ENCODE measurements at regions not wholly inside any gene's neighbourhood (a gene's known extent, or its start where the extent isn't known, plus 50 kb on each side); places are given as distances from the start of the nearest gene placed in this dataset.

DNA sequence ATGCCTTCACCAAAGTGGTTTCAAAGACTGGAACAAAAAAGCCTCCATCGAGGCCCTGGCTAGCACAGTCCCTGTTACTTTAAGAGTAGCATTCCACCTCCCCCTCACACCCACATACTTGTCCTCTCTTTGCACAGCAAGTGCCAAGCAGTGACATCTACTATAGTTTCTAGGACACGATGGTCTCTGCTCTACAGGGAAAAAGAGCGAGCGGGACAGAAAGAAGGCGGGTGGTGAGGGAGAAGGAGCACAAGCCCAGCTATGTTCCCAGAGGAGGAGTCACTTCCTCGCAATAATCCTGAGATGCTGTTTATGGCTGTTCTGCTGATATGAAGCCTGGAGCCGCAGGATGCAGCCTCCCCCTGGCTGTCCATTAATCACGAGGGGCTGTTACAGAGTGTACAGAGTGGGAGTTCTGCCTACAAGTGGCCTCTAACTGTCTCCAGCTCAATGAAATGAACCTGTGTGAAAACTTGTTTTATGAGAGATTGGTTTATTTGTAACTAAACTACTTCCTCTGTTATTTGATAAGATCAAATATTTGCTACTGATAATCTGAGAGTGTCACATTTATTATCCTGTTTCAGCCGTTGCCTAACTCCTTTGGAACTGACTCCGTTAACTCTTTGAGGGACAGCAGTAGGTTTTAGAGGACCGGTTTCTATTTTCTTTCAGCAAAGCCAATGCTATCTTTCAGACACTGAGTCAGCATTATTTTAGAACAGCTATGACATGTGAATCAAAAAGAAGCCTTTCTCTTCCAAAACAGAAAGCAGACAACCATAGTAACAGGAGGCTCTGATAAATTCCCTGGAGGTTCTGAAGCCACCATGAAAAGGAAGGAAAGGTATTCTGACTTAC is 208.0 kb downstream of the SPRY2 start:
- no peak for DNase-seq (ENCODE audit: low read depth, low spot score)
- H3K27ac ChIP-seq (ENCODE audit: control insufficient read depth, insufficient read depth, low read length) = no peak overlapping the region
- no peaks in the 10 kb centered on the region for H3K4me1 ChIP-seq (ENCODE audit: control insufficient read depth, extremely low read depth, insufficient read depth, low read length)
- no peaks in the 10 kb centered on the region for H3K79me2 ChIP-seq (ENCODE audit: control insufficient read depth, insufficient read depth, low read length)
- H3K4me3 ChIP-seq (ENCODE audit: control insufficient read depth in 2 of 3, extremely low read depth in 1 of 3, insufficient read depth in 2 of 3, low read depth in 1 of 3, low read length in 3 of 3) = no peak overlapping the region
- H4K20me1 ChIP-seq (ENCODE audit: control insufficient read depth, extremely low read depth, insufficient read depth, low read length) = no peaks in the 10 kb centered on the region
- H3K27me3 ChIP-seq (ENCODE audit: control insufficient read depth, extremely low read depth, insufficient read depth, low read length) = no peaks in the 10 kb centered on the region
- H3K9me1 ChIP-seq (ENCODE audit: control insufficient read depth, extremely low read depth, insufficient read depth, low read length) = no peaks in the 10 kb centered on the region
- H3K9ac ChIP-seq (ENCODE audit: control insufficient read depth, extremely low read depth, insufficient read depth, low read length) = no peak overlapping the region
- no peaks in the 10 kb centered on the region for H3K9me3 ChIP-seq (ENCODE audit: control insufficient read depth, low read depth, low read length)
- H2AFZ ChIP-seq (ENCODE audit: control insufficient read depth, low read length) = peak overlapping the region; percentile 83
- no peaks in the 10 kb centered on the region for H3K36me3 ChIP-seq (ENCODE audit: control insufficient read depth in 2 of 2, extremely low read depth in 1 of 2, insufficient read depth in 2 of 2, low read length in 2 of 2)
- H3K4me2 ChIP-seq (ENCODE audit: control insufficient read depth, extremely low read depth, insufficient read depth, low read depth, low read length) = peak overlapping the region; percentile 52
- FAIRE-seq = no peak
- dilution Hi-C loops (cut with MboI; ENCODE audit: extremely low pct_ligation_motif_present, low sequenced_read_pairs) = no loop called here
- TF ChIP-seq EZH2 (IDR thresholded peaks at IDR 0.05; ENCODE audit: low read length) = no peak
- no peak for TF ChIP-seq CTCF (optimal IDR thresholded peaks at IDR 0.05 in 1 of 3, IDR thresholded peaks at IDR 0.05 in 1 of 3, conservative IDR thresholded peaks at IDR 0.05 in 1 of 3; ENCODE audit: extremely low read depth in 1 of 3, insufficient read depth in 2 of 3, low read length in 3 of 3)

GRCh38 chr13:80131204-80131603 is 209.7 kb downstream of the SPRY2 start:
- Histone ChIP-seq H3K4me2 (ENCODE audit: control insufficient read depth, extremely low read depth, insufficient read depth, low read depth, low read length) (no peak overlapping the region), H3K4me1 (ENCODE audit: control insufficient read depth, extremely low read depth, insufficient read depth, low read length) (no peaks in the 10 kb centered on the region), H3K4me3 (ENCODE audit: control insufficient read depth in 2 of 3, extremely low read depth in 1 of 3, insufficient read depth in 2 of 3, low read depth in 1 of 3, low read length in 3 of 3) (no peak overlapping the region), H3K27me3 (ENCODE audit: control insufficient read depth, extremely low read depth, insufficient read depth, low read length) (no peaks in the 10 kb centered on the region), H3K36me3 (ENCODE audit: control insufficient read depth in 2 of 2, extremely low read depth in 1 of 2, insufficient read depth in 2 of 2, low read length in 2 of 2) (no peaks in the 10 kb centered on the region), H4K20me1 (ENCODE audit: control insufficient read depth, extremely low read depth, insufficient read depth, low read length) (no peaks in the 10 kb centered on the region), H3K79me2 (ENCODE audit: control insufficient read depth, insufficient read depth, low read length) (no peaks in the 10 kb centered on the region), H3K27ac (ENCODE audit: control insufficient read depth, insufficient read depth, low read length) (no peak overlapping the region), H2AFZ (ENCODE audit: control insufficient read depth, low read length) (no peak overlapping the region), H3K9me1 (ENCODE audit: control insufficient read depth, extremely low read depth, insufficient read depth, low read length) (no peaks in the 10 kb centered on the region), H3K9me3 (ENCODE audit: control insufficient read depth, low read depth, low read length) (no peaks in the 10 kb centered on the region), H3K9ac (ENCODE audit: control insufficient read depth, extremely low read depth, insufficient read depth, low read length) (no peak overlapping the region)
- FAIRE-seq (no peak), DNase-seq (ENCODE audit: low read depth, low spot score) (no peak)
- dilution Hi-C loops (cut with MboI; ENCODE audit: extremely low pct_ligation_motif_present, low sequenced_read_pairs) = no loop called here
- no peak for TF ChIP-seq CTCF (optimal IDR thresholded peaks at IDR 0.05 in 1 of 3, IDR thresholded peaks at IDR 0.05 in 1 of 3, conservative IDR thresholded peaks at IDR 0.05 in 1 of 3; ENCODE audit: extremely low read depth in 1 of 3, insufficient read depth in 2 of 3, low read length in 3 of 3)
- TF ChIP-seq EZH2 (IDR thresholded peaks at IDR 0.05; ENCODE audit: low read length) = no peak

All from keratinocyte (primary cell).